ENCODE measurements at regions not wholly inside any gene's neighbourhood (a gene's known extent, or its start where the extent isn't known, plus 50 kb on each side); places are given as distances from the start of the nearest gene placed in this dataset.
"Not testable (repeated sequence)": the region's sequence is repeated elsewhere in the genome, so short reads cannot be mapped to it uniquely, and the experiment has no call there.

DNA sequence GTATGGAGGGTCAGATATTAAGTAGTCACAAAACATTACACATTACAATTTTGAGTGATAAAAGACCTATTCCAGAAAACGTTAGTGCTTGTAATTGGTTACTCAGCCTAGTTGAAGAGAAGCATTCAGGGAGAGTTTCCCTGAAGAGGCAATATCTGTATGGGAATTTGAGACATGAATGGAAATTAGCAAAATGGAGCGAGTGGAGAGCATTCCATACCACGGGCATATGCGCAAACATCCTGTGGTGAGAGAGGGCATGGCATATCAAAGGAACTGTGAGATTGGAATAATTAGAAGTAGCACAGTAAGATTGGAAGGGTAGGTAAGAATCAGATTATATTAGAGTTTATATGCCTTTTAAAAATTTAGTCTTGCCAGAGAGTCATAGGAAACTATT lies 867.9 kb downstream of the PRIM2 start:
- H3K4ac ChIP-seq (replicated peaks; ENCODE audit: insufficient read length, low read depth, low read length); H2BK5ac ChIP-seq (ENCODE audit: low read depth, low read length); H4K8ac ChIP-seq (ENCODE audit: extremely low read depth, insufficient read depth, low read length); POLR2A ChIA-PET (ENCODE audit: partially characterized antibody); H2BK12ac ChIP-seq (ENCODE audit: low read depth, low read length); DNase-seq (ENCODE audit: low read depth in 1 of 2, low spot score in 2 of 2); H3K4me1 ChIP-seq (replicated peaks in 1 of 4; ENCODE audit: control insufficient read depth in 3 of 4, insufficient read depth in 4 of 4, low read length in 3 of 4); H3K79me2 ChIP-seq (ENCODE audit: control insufficient read depth in 1 of 2, insufficient read depth in 2 of 2, low read length in 2 of 2); H3K27ac ChIP-seq (ENCODE audit: low read depth, low read length); H2BK15ac ChIP-seq (ENCODE audit: low read length); CTCF ChIA-PET (ENCODE audit: partially characterized antibody); H3K79me1 ChIP-seq (ENCODE audit: low read depth, low read length); H3K4me2 ChIP-seq (ENCODE audit: insufficient read depth in 1 of 2, low read depth in 2 of 2, low read length in 2 of 2); H3K23me2 ChIP-seq (ENCODE audit: low read depth, low read length); H4K91ac ChIP-seq (replicated peaks; ENCODE audit: insufficient read length, low read length); H3K4me3 ChIP-seq (ENCODE audit: extremely low read depth in 1 of 4, insufficient read depth in 2 of 4, low read depth in 3 of 4, low read length in 4 of 4); H2BK120ac ChIP-seq (replicated peaks; ENCODE audit: low read depth, low read length); H3K56ac ChIP-seq (replicated peaks; ENCODE audit: insufficient read length, low read depth, low read length); H3K36me3 ChIP-seq (ENCODE audit: control insufficient read depth in 2 of 4, insufficient read depth in 4 of 4, low read length in 3 of 4); H3K27me3 ChIP-seq (replicated peaks in 1 of 4; ENCODE audit: control insufficient read depth in 3 of 4, extremely low read depth in 1 of 4, insufficient read depth in 3 of 4, low read length in 3 of 4); H3K9me3 ChIP-seq (ENCODE audit: insufficient read depth in 2 of 2, low read depth in 1 of 2, low read length in 1 of 2); H2BK20ac ChIP-seq (ENCODE audit: low read length); H3K14ac ChIP-seq (ENCODE audit: insufficient read length); H4K20me1 ChIP-seq (replicated peaks in 1 of 2; ENCODE audit: control insufficient read depth in 1 of 2, insufficient read depth in 2 of 2, low read length in 2 of 2); H2AFZ ChIP-seq (ENCODE audit: low read length); H3K23ac ChIP-seq (ENCODE audit: insufficient read length); FAIRE-seq; H3K9ac ChIP-seq (replicated peaks in 1 of 4; ENCODE audit: extremely low read depth in 1 of 4, low read depth in 3 of 4, low read length in 3 of 4); H4K5ac ChIP-seq (ENCODE audit: insufficient read length, low read depth, low read length); H3K18ac ChIP-seq (ENCODE audit: extremely low read depth, low read length); H2AK5ac ChIP-seq (ENCODE audit: low read depth, low read length): not testable (repeated sequence)
- WGBS, 2 experiments (ENCODE audit: extremely low coverage in 1 of 2, insufficient coverage in 1 of 2, insufficient read length in 1 of 2, insufficient replicate concordance in 2 of 2, low coverage in 1 of 2, low lambda C conversion rate in 2 of 2, missing lambda C conversion rate in 1 of 2): 97% methylated on average over 3 of the region's 4 CpGs; no CpG with 5 or more reads in 1 of the 2 experiments

- 36% methylated on average over 1 of the region's 1 CpG; no CpG with 5 or more reads in 1 of the 2 experiments for WGBS, 2 experiments (ENCODE audit: extremely low coverage in 1 of 2, insufficient coverage in 1 of 2, insufficient read length in 1 of 2, insufficient replicate concordance in 2 of 2, low coverage in 1 of 2, low lambda C conversion rate in 2 of 2, missing lambda C conversion rate in 1 of 2)
- H2BK5ac ChIP-seq (ENCODE audit: low read depth, low read length); DNase-seq (ENCODE audit: low read depth in 1 of 2, low spot score in 2 of 2); H3K18ac ChIP-seq (ENCODE audit: extremely low read depth, low read length); H3K23ac ChIP-seq (ENCODE audit: insufficient read length); H2BK15ac ChIP-seq (ENCODE audit: low read length); CTCF ChIA-PET (ENCODE audit: partially characterized antibody); H3K4me3 ChIP-seq (ENCODE audit: extremely low read depth in 1 of 4, insufficient read depth in 2 of 4, low read depth in 3 of 4, low read length in 4 of 4); H3K4me2 ChIP-seq (ENCODE audit: insufficient read depth in 1 of 2, low read depth in 2 of 2, low read length in 2 of 2); H3K79me1 ChIP-seq (ENCODE audit: low read depth, low read length); H3K56ac ChIP-seq (replicated peaks; ENCODE audit: insufficient read length, low read depth, low read length); H2BK20ac ChIP-seq (ENCODE audit: low read length); H3K23me2 ChIP-seq (ENCODE audit: low read depth, low read length); H3K27me3 ChIP-seq (replicated peaks in 1 of 4; ENCODE audit: control insufficient read depth in 3 of 4, extremely low read depth in 1 of 4, insufficient read depth in 3 of 4, low read length in 3 of 4); FAIRE-seq; H3K14ac ChIP-seq (ENCODE audit: insufficient read length); H2AFZ ChIP-seq (ENCODE audit: low read length); H3K36me3 ChIP-seq (ENCODE audit: control insufficient read depth in 2 of 4, insufficient read depth in 4 of 4, low read length in 3 of 4); H3K4me1 ChIP-seq (replicated peaks in 1 of 4; ENCODE audit: control insufficient read depth in 3 of 4, insufficient read depth in 4 of 4, low read length in 3 of 4); H2BK12ac ChIP-seq (ENCODE audit: low read depth, low read length); H4K20me1 ChIP-seq (replicated peaks in 1 of 2; ENCODE audit: control insufficient read depth in 1 of 2, insufficient read depth in 2 of 2, low read length in 2 of 2); POLR2A ChIA-PET (ENCODE audit: partially characterized antibody); H4K8ac ChIP-seq (ENCODE audit: extremely low read depth, insufficient read depth, low read length); H3K4ac ChIP-seq (replicated peaks; ENCODE audit: insufficient read length, low read depth, low read length); H2BK120ac ChIP-seq (replicated peaks; ENCODE audit: low read depth, low read length); H3K27ac ChIP-seq (ENCODE audit: low read depth, low read length); H4K91ac ChIP-seq (replicated peaks; ENCODE audit: insufficient read length, low read length); H3K79me2 ChIP-seq (ENCODE audit: control insufficient read depth in 1 of 2, insufficient read depth in 2 of 2, low read length in 2 of 2); H2AK5ac ChIP-seq (ENCODE audit: low read depth, low read length); H4K5ac ChIP-seq (ENCODE audit: insufficient read length, low read depth, low read length); H3K9ac ChIP-seq (replicated peaks in 1 of 4; ENCODE audit: extremely low read depth in 1 of 4, low read depth in 3 of 4, low read length in 3 of 4): not testable (repeated sequence)
- peaks cover 3 to 18% of the 10 kb centered on the region in 2 experiments; a peak in 2 of 4 replicates for H3K9me3 ChIP-seq (ENCODE audit: insufficient read depth in 2 of 2, low read depth in 1 of 2, low read length in 1 of 2)
Measured at GRCh38 chr6:58193209-58193608, 875.8 kb downstream of the PRIM2 start.
